IPS DF 6.9 (cell line): ENCODE measurements at regions not wholly inside any gene's neighbourhood (a gene's known extent, or its start where the extent isn't known, plus 50 kb on each side); places are given as distances from the start of the nearest gene placed in this dataset.
"Not testable (repeated sequence)": the region's sequence is repeated elsewhere in the genome, so short reads cannot be mapped to it uniquely, and the experiment has no call there.

Experiments
- DNase-seq: peaks from one replicate; pipeline ENCODE4 v3.0.0-alpha.2; 2013; ENCODE audit warnings: low read depth, low spot score
- H3K27ac ChIP-seq: one replicate; pipeline ENCODE4 v1.5.1; 2013; ENCODE audit warnings: low read length, control low read depth
- H3K27me3 ChIP-seq: 2 replicates; pipeline ENCODE4 v1.6.1; 2013; ENCODE audit warnings: mild to moderate bottlenecking, low read length; ENCODE audit not compliant: control insufficient read depth, insufficient read depth
- H3K36me3 ChIP-seq: 2 replicates; pipeline ENCODE4 v1.6.1; 2013; ENCODE audit warnings: low read length; ENCODE audit not compliant: control insufficient read depth, insufficient read depth
- H3K4me1 ChIP-seq: 2 replicates; pipeline ENCODE4 v1.6.1; 2013; ENCODE audit warnings: low read length; ENCODE audit not compliant: control insufficient read depth, insufficient read depth
- H3K4me3 ChIP-seq: 2 replicates; pipeline ENCODE4 v1.5.1; 2013; ENCODE audit warnings: mild to moderate bottlenecking, low read length
- H3K9me3 ChIP-seq: 2 replicates; pipeline ENCODE4 v1.6.1; 2013; ENCODE audit warnings: low read length, inconsistent platforms; ENCODE audit not compliant: control insufficient read depth, insufficient read depth
- WGBS: extraction: QIAGEN DNeasy Blood & Tissue Kit; methylation state at CpG from one replicate; pipeline ENCODE4 v1.1.7; 2013; ENCODE audit warnings: mixed read lengths, missing lambda C conversion rate; ENCODE audit not compliant: insufficient read length, insufficient coverage; 5-methylcytosine and 5-hydroxymethylcytosine counted together

DNA sequence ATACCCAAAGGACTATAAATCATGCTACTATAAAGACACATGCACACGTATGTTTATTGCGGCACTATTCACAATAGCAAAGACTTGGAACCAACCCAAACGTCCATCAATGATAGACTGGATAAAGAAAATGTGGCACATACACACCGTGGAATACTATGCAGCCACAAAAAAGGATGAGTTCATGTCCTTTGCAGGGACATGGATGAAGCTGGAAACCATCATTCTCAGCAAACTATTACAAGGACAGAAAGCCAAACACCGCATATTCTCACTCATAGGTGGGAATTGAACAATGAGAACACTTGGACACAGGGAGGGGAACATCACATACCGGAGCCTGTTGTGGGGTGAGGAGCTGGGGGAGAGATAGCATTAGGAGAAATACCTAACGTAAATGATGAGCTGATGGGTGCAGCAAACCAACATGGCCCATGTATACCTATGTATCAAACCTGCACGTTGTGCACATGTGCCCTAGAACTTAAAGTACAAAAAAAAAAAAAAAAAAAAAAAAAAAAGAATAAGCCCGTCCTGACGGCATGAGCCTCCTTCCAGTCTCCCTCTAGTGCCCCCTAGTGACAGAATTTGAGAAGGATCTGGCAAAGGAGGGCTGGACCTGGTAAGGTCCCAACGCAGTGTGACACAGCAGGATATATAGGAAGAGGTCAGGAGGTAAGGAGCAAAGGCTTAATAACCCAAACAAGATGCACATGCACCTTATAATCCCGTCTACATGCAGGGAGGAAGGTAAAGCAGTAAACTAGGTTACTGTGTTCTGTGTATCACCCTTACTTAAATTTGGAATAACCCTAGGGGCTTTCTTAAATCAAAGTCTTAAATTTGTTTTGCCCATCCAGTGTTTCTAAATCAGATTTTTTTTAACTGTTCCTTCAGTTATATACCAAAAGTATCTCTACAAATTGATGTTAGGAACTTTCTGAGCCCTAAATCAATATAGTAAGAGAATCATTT is 214.8 kb downstream of the UNC5CL start:
- not testable (repeated sequence) for H3K9me3 ChIP-seq, H3K27ac ChIP-seq, H3K4me1 ChIP-seq, H3K36me3 ChIP-seq, H3K27me3 ChIP-seq, H3K4me3 ChIP-seq
- WGBS, result no CpG with 5 or more reads among the region's 12 CpGs
- DNase-seq, result peak; percentile 58

- Histone ChIP-seq H3K36me3 (no peaks in the 10 kb centered on the region), H3K9me3 (no peaks in the 10 kb centered on the region), H3K4me3 (no peak overlapping the region), H3K4me1 (no peaks in the 10 kb centered on the region), H3K27ac (no peak overlapping the region), H3K27me3 (no peaks in the 10 kb centered on the region)
- no CpG with 5 or more reads among the region's 4 CpGs for WGBS
- DNase-seq, result no peak
These were observed 216.4 kb downstream of the UNC5CL start for GRCh38 chr6:40822619-40823018.

DNA sequence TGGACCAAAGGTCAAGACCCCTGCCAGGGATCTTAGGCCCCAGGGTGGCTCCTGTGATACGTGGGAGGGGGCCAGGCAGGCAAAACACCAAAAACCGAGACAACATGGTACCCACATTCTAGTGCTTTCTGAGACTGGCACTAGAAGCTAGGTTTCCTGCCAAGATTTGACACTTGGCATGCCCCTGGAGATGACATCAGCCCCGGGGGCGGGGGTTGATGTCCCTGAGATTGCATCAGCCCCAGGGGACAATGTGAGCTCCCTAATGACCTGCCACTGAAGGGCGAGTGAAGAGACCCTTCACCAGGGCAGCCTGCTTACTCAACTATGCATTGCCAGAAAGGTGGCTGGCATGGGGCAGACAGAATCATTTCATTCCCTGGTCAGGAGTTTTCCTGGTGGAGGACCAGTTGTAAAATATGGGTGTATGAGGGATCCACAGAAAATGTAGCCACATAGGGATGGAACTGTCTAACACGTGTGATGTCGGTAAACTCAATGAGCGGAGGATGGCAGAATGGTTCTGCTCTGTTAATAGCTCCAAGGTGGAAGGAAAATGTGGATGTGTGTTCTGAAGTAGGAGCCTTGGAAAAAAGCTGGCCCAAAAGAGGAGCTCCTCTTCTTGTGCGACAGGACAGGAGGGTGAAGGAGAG is 219.7 kb downstream of the UNC5CL start:
- Histone ChIP-seq H3K27ac (no peak overlapping the region), H3K36me3 (no peaks in the 10 kb centered on the region), H3K4me1 (no peaks in the 10 kb centered on the region), H3K9me3 (no peaks in the 10 kb centered on the region), H3K4me3 (no peak overlapping the region), H3K27me3 (no peaks in the 10 kb centered on the region)
- DNase-seq, result no peak
- no CpG with 5 or more reads among the region's 9 CpGs for WGBS

- no peaks in the 10 kb centered on the region for H3K36me3 ChIP-seq
- H3K27ac ChIP-seq, result no peak overlapping the region
- no peaks in the 10 kb centered on the region for H3K9me3 ChIP-seq
- no peaks in the 10 kb centered on the region for H3K27me3 ChIP-seq
- H3K4me1 ChIP-seq, result no peaks in the 10 kb centered on the region
- WGBS, result no CpG with 5 or more reads among the region's 6 CpGs
- DNase-seq, result no peak
- no peak overlapping the region for H3K4me3 ChIP-seq
These were observed 221.7 kb downstream of the UNC5CL start for GRCh38 chr6:40817369-40817768.

DNA sequence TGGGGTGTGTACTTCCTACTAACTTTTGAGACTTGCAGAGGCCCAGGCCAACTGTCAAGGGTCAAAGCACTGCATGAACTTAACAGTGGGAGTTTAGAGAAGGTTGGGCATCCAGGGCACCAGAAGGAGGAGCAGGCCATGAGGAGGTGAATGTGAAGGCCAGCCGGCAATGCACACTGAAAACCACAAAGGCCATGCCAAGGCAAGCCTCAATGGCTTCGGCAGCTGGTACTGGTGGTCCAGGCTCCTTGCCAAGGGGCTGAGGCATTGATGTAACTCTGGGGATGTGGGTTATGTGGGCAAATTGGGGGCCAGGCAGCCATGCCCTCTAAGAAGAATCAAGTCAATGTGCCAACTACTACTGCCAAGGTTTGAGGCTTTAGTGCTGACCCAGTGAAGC is 222.4 kb downstream of the UNC5CL start:
- no CpG with 5 or more reads among the region's 2 CpGs for WGBS
- H3K36me3 ChIP-seq, result no peaks in the 10 kb centered on the region
- H3K9me3 ChIP-seq, result no peaks in the 10 kb centered on the region
- no peaks in the 10 kb centered on the region for H3K4me1 ChIP-seq
- no peak overlapping the region for H3K27ac ChIP-seq
- DNase-seq, result no peak
- H3K4me3 ChIP-seq, result no peak overlapping the region
- H3K27me3 ChIP-seq, result no peaks in the 10 kb centered on the region

GRCh38 chr6:40815731-40816130 is 223.3 kb downstream of the UNC5CL start:
- Histone ChIP-seq H3K9me3 (no peaks in the 10 kb centered on the region), H3K27me3 (no peaks in the 10 kb centered on the region), H3K4me1 (no peaks in the 10 kb centered on the region), H3K36me3 (no peaks in the 10 kb centered on the region), H3K4me3 (no peak overlapping the region), H3K27ac (no peak overlapping the region)
- WGBS, result no CpG with 5 or more reads among the region's 12 CpGs
- no peak for DNase-seq

DNA sequence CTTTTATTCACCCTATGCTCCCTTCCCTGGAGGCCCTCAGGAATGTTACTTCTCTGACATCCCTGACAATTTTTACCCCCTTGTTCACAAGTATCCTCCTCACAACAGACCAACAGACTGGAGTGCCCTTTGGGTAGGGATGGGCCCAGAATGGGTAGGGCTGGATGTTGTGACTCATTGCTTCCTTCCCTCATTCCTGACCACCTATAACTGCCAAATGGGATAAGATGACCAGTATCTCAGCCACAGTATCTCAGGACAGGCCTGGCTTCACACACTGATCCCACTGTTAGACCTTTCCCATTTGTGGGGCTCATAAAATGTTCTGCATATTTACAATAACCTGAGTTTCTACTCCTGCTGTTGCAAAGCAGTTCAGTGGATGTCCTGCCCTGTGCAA is 223.0 kb upstream of the LRFN2 start:
- Histone ChIP-seq H3K4me3 (no peak overlapping the region), H3K27me3 (no peaks in the 10 kb centered on the region), H3K36me3 (no peaks in the 10 kb centered on the region), H3K27ac (no peak overlapping the region), H3K4me1 (no peaks in the 10 kb centered on the region), H3K9me3 (no peaks in the 10 kb centered on the region)
- DNase-seq, result no peak

- H3K4me3 ChIP-seq, result no peak overlapping the region
- no peak for DNase-seq
- no peaks in the 10 kb centered on the region for H3K36me3 ChIP-seq
- H3K9me3 ChIP-seq, result no peaks in the 10 kb centered on the region
- WGBS, result no CpG with 5 or more reads among the region's 1 CpG
- H3K27ac ChIP-seq, result no peak overlapping the region
- H3K4me1 ChIP-seq, result no peaks in the 10 kb centered on the region
- H3K27me3 ChIP-seq, result no peaks in the 10 kb centered on the region
These were observed 222.5 kb upstream of the LRFN2 start for GRCh38 chr6:40809627-40810026.

- WGBS, result no CpG with 5 or more reads among the region's 5 CpGs
- H3K9me3 ChIP-seq, result no peaks in the 10 kb centered on the region
- H3K27ac ChIP-seq, result no peak overlapping the region
- H3K36me3 ChIP-seq, result no peaks in the 10 kb centered on the region
- DNase-seq, result no peak
- H3K4me1 ChIP-seq, result no peaks in the 10 kb centered on the region
- H3K27me3 ChIP-seq, result no peaks in the 10 kb centered on the region
- no peak overlapping the region for H3K4me3 ChIP-seq
These were observed 220.3 kb upstream of the LRFN2 start for GRCh38 chr6:40807484-40807883.

DNA sequence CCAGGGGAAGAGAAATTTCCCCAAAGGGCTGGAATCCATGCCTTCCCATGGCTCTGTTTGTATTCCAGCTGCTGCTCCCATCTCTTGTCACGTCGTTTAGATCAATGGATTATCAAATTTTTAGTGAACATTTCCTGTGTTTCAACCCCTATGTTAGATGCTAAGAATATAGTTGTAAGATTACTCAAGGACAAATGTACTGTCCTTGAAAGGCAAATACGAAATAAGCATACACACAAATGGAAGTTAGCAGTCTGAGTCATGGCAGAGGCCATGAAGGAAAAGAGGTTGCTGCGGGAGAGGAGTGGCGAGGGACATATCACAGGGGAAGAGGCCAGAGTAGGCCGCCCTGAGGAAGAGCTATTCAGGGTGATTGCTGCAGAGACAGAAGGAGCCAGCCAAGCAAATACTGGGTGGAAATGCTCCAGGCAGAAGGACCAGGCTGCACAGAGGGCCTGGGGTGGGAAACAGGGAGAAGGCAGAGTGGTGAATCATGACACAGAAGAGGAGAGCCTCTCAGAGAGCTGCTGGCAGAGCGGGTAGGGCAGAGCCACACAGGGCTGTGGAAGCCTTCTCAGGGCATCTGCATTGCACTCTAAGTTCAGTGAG is 219.2 kb upstream of the LRFN2 start:
- WGBS, result no CpG with 5 or more reads among the region's 7 CpGs
- DNase-seq, result no peak
- H3K27me3 ChIP-seq, result no peaks in the 10 kb centered on the region
- no peak overlapping the region for H3K4me3 ChIP-seq
- no peaks in the 10 kb centered on the region for H3K9me3 ChIP-seq
- H3K4me1 ChIP-seq, result no peaks in the 10 kb centered on the region
- no peaks in the 10 kb centered on the region for H3K36me3 ChIP-seq
- no peak overlapping the region for H3K27ac ChIP-seq
